DOHH2 (cell line): ENCODE measurements at regions not wholly inside any gene's neighbourhood (a gene's known extent, or its start where the extent isn't known, plus 50 kb on each side); places are given as distances from the start of the nearest gene placed in this dataset.

Experiments used
- H3F3A ChIP-seq: fragments of 200-600 bp; sonication (generic), shearing (Covaris generic); 2 replicates; pipeline ENCODE4 v1.6.0; 2016; ENCODE audit warnings: antibody characterized with exemption, mild to moderate bottlenecking; ENCODE audit not compliant: control insufficient read depth, insufficient read depth
- H3K27ac ChIP-seq: fragments of 200-600 bp; sonication (generic); 2 replicates; pipeline ENCODE4 v1.5.1; 2014; ENCODE audit warnings: low read depth, mild to moderate bottlenecking, low read length, moderate library complexity
- H3K27me3 ChIP-seq: fragments of 200-600 bp; sonication (generic); 2 replicates; pipeline ENCODE4 v1.6.1; 2014; ENCODE audit warnings: mild to moderate bottlenecking, low read length, mixed read lengths; ENCODE audit not compliant: control insufficient read depth
- H3K36me3 ChIP-seq: fragments of 200-600 bp; sonication (generic); 2 replicates; pipeline ENCODE4 v1.6.1; 2014; ENCODE audit warnings: mild to moderate bottlenecking, low read length, moderate library complexity, mixed read lengths; ENCODE audit not compliant: control insufficient read depth
- H3K4me1 ChIP-seq: fragments of 200-600 bp; sonication (generic); 2 replicates; pipeline ENCODE4 v1.6.1; 2014; ENCODE audit warnings: mild to moderate bottlenecking, low read length, mixed read lengths; ENCODE audit not compliant: control insufficient read depth
- H3K4me2 ChIP-seq: fragments of 200-600 bp; sonication (generic); 2 replicates; pipeline ENCODE4 v1.6.0; 2014; ENCODE audit warnings: mild to moderate bottlenecking, low read length, moderate library complexity
- H3K4me3 ChIP-seq: fragments of 200-600 bp; sonication (generic); 2 replicates; pipeline ENCODE4 v1.5.1; 2014; ENCODE audit warnings: mild to moderate bottlenecking, low read length, mixed read lengths
- H3K79me2 ChIP-seq: fragments of 200-600 bp; sonication (generic); 2 replicates; pipeline ENCODE4 v1.6.1; 2014; ENCODE audit warnings: mild to moderate bottlenecking, low read length, mixed read lengths; ENCODE audit not compliant: control insufficient read depth
- H3K9me2 ChIP-seq: fragments of 200-600 bp; sonication (generic); replicated peaks from 2 replicates; pipeline ENCODE4 v1.6.1; 2014; ENCODE audit warnings: mild to moderate bottlenecking, low read length, mixed read lengths; ENCODE audit not compliant: control insufficient read depth
- H3K9me3 ChIP-seq: fragments of 200-600 bp; sonication (generic); 2 replicates; pipeline ENCODE4 v1.6.1; 2014; ENCODE audit warnings: antibody characterized with exemption, low read length, mixed read lengths; ENCODE audit not compliant: control insufficient read depth, insufficient read depth
- H4K20me1 ChIP-seq: fragments of 200-600 bp; sonication (generic); 2 replicates; pipeline ENCODE4 v1.6.0; 2014; ENCODE audit warnings: low read depth, mild to moderate bottlenecking, antibody characterized with exemption, low read length, moderate library complexity; ENCODE audit not compliant: control insufficient read depth, insufficient read depth
- CTCF ChIP-seq: fragments of 200-600 bp; sonication (generic); IDR thresholded peaks from one replicate; pipeline ENCODE4 v1.5.1; 2014; ENCODE audit warnings: antibody characterized with exemption, mild to moderate bottlenecking, low read depth, low read length; ENCODE audit not compliant: poor library complexity, severe bottlenecking
- EZH2phosphoT487 ChIP-seq: fragments of 200-600 bp; sonication (generic); IDR thresholded peaks from 2 replicates; pipeline ENCODE4 v1.6.1; 2017; ENCODE audit warnings: borderline replicate concordance, mild to moderate bottlenecking, antibody characterized with exemption, low read length, moderate library complexity, mixed read lengths

- no peaks in the 10 kb centered on the region for H3K4me1 ChIP-seq
- H3K36me3 ChIP-seq = no peaks in the 10 kb centered on the region
- TF ChIP-seq EZH2phosphoT487 (no peak), CTCF (no peak)
- no peaks in the 10 kb centered on the region for H3K9me3 ChIP-seq
- H4K20me1 ChIP-seq = no peaks in the 10 kb centered on the region
- H3K27ac ChIP-seq = no peak overlapping the region
- H3K9me2 ChIP-seq = no peaks in the 10 kb centered on the region
- no peak overlapping the region for H3K4me2 ChIP-seq
- no peaks in the 10 kb centered on the region for H3K79me2 ChIP-seq
- H3K4me3 ChIP-seq = no peak overlapping the region
- no peaks in the 10 kb centered on the region for H3F3A ChIP-seq
- H3K27me3 ChIP-seq = no peaks in the 10 kb centered on the region
These were observed 125.2 kb upstream of the STEAP4 start for GRCh38 chr7:88431882-88432281.

GRCh38 chr7:88429382-88429781 lies 122.7 kb upstream of the STEAP4 start:
- TF ChIP-seq EZH2phosphoT487 (no peak), CTCF (no peak)
- Histone ChIP-seq H4K20me1 (no peaks in the 10 kb centered on the region), H3K27ac (no peak overlapping the region), H3K9me2 (no peaks in the 10 kb centered on the region), H3K27me3 (no peaks in the 10 kb centered on the region), H3K4me3 (no peak overlapping the region), H3K4me1 (no peaks in the 10 kb centered on the region), H3K4me2 (no peak overlapping the region), H3K9me3 (no peaks in the 10 kb centered on the region), H3F3A (no peaks in the 10 kb centered on the region), H3K79me2 (no peaks in the 10 kb centered on the region), H3K36me3 (no peaks in the 10 kb centered on the region)

- Histone ChIP-seq H4K20me1 (no peaks in the 10 kb centered on the region), H3K27ac (no peak overlapping the region)
These were observed 95.8 kb upstream of the STEAP4 start for GRCh38 chr7:88402529-88402928.

More at GRCh38 chr7:88402529-88402928, 95.8 kb upstream of the STEAP4 start:
- Histone ChIP-seq H3F3A (no peaks in the 10 kb centered on the region), H3K4me3 (no peak overlapping the region), H3K36me3 (no peaks in the 10 kb centered on the region), H3K4me2 (no peak overlapping the region), H3K9me2 (no peaks in the 10 kb centered on the region), H3K9me3 (no peaks in the 10 kb centered on the region), H3K27me3 (no peaks in the 10 kb centered on the region), H3K4me1 (no peaks in the 10 kb centered on the region), H3K79me2 (no peaks in the 10 kb centered on the region)
- TF ChIP-seq EZH2phosphoT487 (no peak), CTCF (no peak)
